HCT116 (cell line): ENCODE measurements at regions not wholly inside any gene's neighbourhood (a gene's known extent, or its start where the extent isn't known, plus 50 kb on each side); places are given as distances from the start of the nearest gene placed in this dataset.

Experiments
- ATAC-seq: fragments of 200-7000 bp; cut with Tn5 transposase; 2 replicates; pipeline ENCODE4 v1.9.1; 2020; ENCODE audit warnings: mild to moderate bottlenecking, moderate library complexity
- BruUV-seq: library from RNA; stranded (reverse); fragments of 400-500 nt; replicated peaks from 2 replicates; lab custom pipeline; 2021; lab: Mats Ljungman, UMichigan
- CTCF ChIA-PET: fragments of 300-600 bp; sonication (Branson Sonifier 250); formaldehyde crosslinking; loops from one replicate; lab custom pipeline; 2021; ENCODE audit warnings: antibody characterized with exemption; lab: Charles Lee
- POLR2A ChIA-PET: fragments of 300-600, 350-600 bp; sonication (Branson Sonifier 250); formaldehyde crosslinking; loops from one replicate; lab custom pipeline; 2021; ENCODE audit warnings: antibody characterized with exemption; lab: Charles Lee
- RAD21 ChIA-PET, 2 experiments: fragments of 300-600 bp; sonication (Branson Sonifier 250); formaldehyde crosslinking; loops; one replicate each; lab custom pipeline; 2023; ENCODE audit warnings: low total read pairs in 2 of 2; ENCODE audit not compliant: uncharacterized antibody in 2 of 2, unreplicated experiment in 2 of 2, low non-redundant PET in 1 of 2; lab: Charles Lee
- DNase-seq: peaks from one replicate; pipeline ENCODE4 v3.0.0-alpha.2; 2010; ENCODE audit warnings: low read depth, low spot score
- H2AFZ ChIP-seq: fragments of 200-600 bp; shearing (Covaris generic), sonication (generic); 2 replicates; pipeline ENCODE4 v1.6.1; 2017; ENCODE audit warnings: low read depth, mixed run types, mixed read lengths, antibody characterized with exemption, low read length; ENCODE audit not compliant: poor library complexity, severe bottlenecking
- H3K27ac ChIP-seq: 2 replicates; pipeline ENCODE4 v1.5.1; 2012; ENCODE audit warnings: low read depth, low read length
- H3K27me3 ChIP-seq: fragments of 200-600 bp; sonication (generic); 2 replicates; pipeline ENCODE4 v1.6.1; 2016; ENCODE audit warnings: mixed run types, low read length, mixed read lengths; ENCODE audit not compliant: insufficient read depth
- H3K36me3 ChIP-seq, 2 experiments: fragments of 200-500 bp in 1 of 2; fragments of 200-600 bp in 1 of 2; sonication (Bioruptor generic) in 1 of 2; sonication (generic) in 1 of 2; 2 replicates each; pipeline versions ENCODE4 v1.5.1 to v1.6.1; 2014 to 2016; ENCODE audit warnings: low read length in 2 of 2, inconsistent platforms in 1 of 2, mixed read lengths in 1 of 2, mixed run types in 1 of 2; ENCODE audit not compliant: insufficient read depth in 2 of 2, control insufficient read depth in 1 of 2
- H3K4me1 ChIP-seq, 2 experiments: fragments of 200-600 bp in 1 of 2; sonication (generic) in 1 of 2; 2 replicates each; pipeline versions ENCODE4 v1.5.1 to v1.6.1; 2012 to 2017; ENCODE audit warnings: low read length in 2 of 2, inconsistent platforms in 1 of 2, mild to moderate bottlenecking in 1 of 2, mixed read lengths in 1 of 2, mixed run types in 1 of 2, moderate library complexity in 1 of 2; ENCODE audit not compliant: insufficient read depth in 2 of 2, control insufficient read depth in 1 of 2
- H3K4me2 ChIP-seq: fragments of 200-600 bp; sonication (generic); 2 replicates; pipeline ENCODE4 v1.6.1; 2017; ENCODE audit warnings: mixed run types, low read length, mixed read lengths
- H3K4me3 ChIP-seq, 2 experiments: fragments of 200-600 bp in 1 of 2; sonication (generic) in 1 of 2; replicated peaks in 1 of 2; 2 replicates each; pipeline ENCODE4 v1.5.1; 2011 to 2016; ENCODE audit warnings: low read length in 2 of 2, control low read depth in 1 of 2, low read depth in 1 of 2, mild to moderate bottlenecking in 1 of 2, mixed read lengths in 1 of 2, mixed run types in 1 of 2
- H3K79me2 ChIP-seq: fragments of 200-600 bp; sonication (generic); 2 replicates; pipeline ENCODE4 v1.6.1; 2017; ENCODE audit warnings: mild to moderate bottlenecking, mixed run types, low read length, moderate library complexity, mixed read lengths; ENCODE audit not compliant: insufficient read depth
- H3K9ac ChIP-seq: fragments of 200-600 bp; sonication (generic); 2 replicates; pipeline ENCODE4 v1.6.1; 2016; ENCODE audit warnings: low read length, mixed read lengths
- H3K9me2 ChIP-seq: fragments of 200-600 bp; sonication (generic), shearing (Covaris generic); 2 replicates; pipeline ENCODE4 v1.6.1; 2017; ENCODE audit warnings: mixed run types, mild to moderate bottlenecking, moderate library complexity; ENCODE audit not compliant: insufficient read depth
- H3K9me3 ChIP-seq, 2 experiments: fragments of 200-500 bp in 1 of 2; fragments of 200-600 bp in 1 of 2; sonication (Bioruptor generic) in 1 of 2; sonication (generic) in 1 of 2; 2 replicates each; pipeline ENCODE4 v1.6.1; 2014 to 2017; ENCODE audit warnings: low read length in 2 of 2, mixed read lengths in 2 of 2, inconsistent platforms in 1 of 2, low read depth in 1 of 2, mild to moderate bottlenecking in 1 of 2, mixed run types in 1 of 2, moderate library complexity in 1 of 2; ENCODE audit not compliant: control insufficient read depth in 1 of 2, insufficient read depth in 1 of 2
- H4K20me1 ChIP-seq: fragments of 200-600 bp; sonication (generic), shearing (Covaris generic); 2 replicates; pipeline ENCODE4 v1.6.1; 2017; ENCODE audit warnings: mixed run types, mild to moderate bottlenecking, moderate library complexity; ENCODE audit not compliant: insufficient read depth
- CBX3 ChIP-seq: IDR thresholded peaks from 2 replicates; pipeline ENCODE4 v1.6.1; 2012; ENCODE audit warnings: low read depth
- EGR1 ChIP-seq: IDR thresholded peaks from 2 replicates; pipeline ENCODE4 v1.6.1; 2012; ENCODE audit warnings: low read depth
- EZH2phosphoT487 ChIP-seq: fragments of 200-600 bp; IDR thresholded peaks from 2 replicates; pipeline ENCODE4 v1.6.1; 2018; ENCODE audit warnings: antibody characterized with exemption, borderline replicate concordance
- FOSL1 ChIP-seq: IDR thresholded peaks from 2 replicates; pipeline ENCODE4 v1.6.1; 2012; ENCODE audit warnings: low read depth
- POLR2A ChIP-seq: IDR thresholded peaks from 2 replicates; pipeline ENCODE4 v1.7.0; 2011; ENCODE audit warnings: borderline replicate concordance; ENCODE audit not compliant: insufficient read depth, insufficient read length; ENCODE audit errors: extremely low read depth
- POLR2AphosphoS5 ChIP-seq: IDR thresholded peaks from 2 replicates; pipeline ENCODE4 v1.6.1; 2011; ENCODE audit warnings: mild to moderate bottlenecking, low read depth, low read length, moderate library complexity
- SP1 ChIP-seq: IDR thresholded peaks from 2 replicates; pipeline ENCODE4 v1.6.1; 2012; ENCODE audit warnings: low read depth
- SRF ChIP-seq: IDR thresholded peaks from 2 replicates; pipeline ENCODE4 v1.6.1; 2012; ENCODE audit warnings: low read depth
- TCF7L2 ChIP-seq: IDR thresholded peaks from 2 replicates; pipeline ENCODE4 v1.7.0; 2011; ENCODE audit warnings: borderline replicate concordance, inconsistent platforms; ENCODE audit not compliant: insufficient read depth, insufficient read length; ENCODE audit errors: extremely low read depth
- YY1 ChIP-seq: IDR thresholded peaks from 2 replicates; pipeline ENCODE4 v1.6.1; 2011; ENCODE audit warnings: low read length, low read depth, moderate library complexity, mild to moderate bottlenecking; ENCODE audit not compliant: insufficient replicate concordance; ENCODE audit errors: extremely low read depth
- ZNF274 ChIP-seq: fragments of 200-500 bp; sonication (Bioruptor generic); IDR thresholded peaks from 2 replicates; pipeline ENCODE4 v1.6.1; 2014; ENCODE audit warnings: mild to moderate bottlenecking, low read depth, low read length, inconsistent platforms
- intact Hi-C: fragments of 100-400 bp; cut with micrococcal nuclease; formaldehyde crosslinking; loops from 2 replicates; pipeline ENCODE4 v1.10.0; 2022
- TF ChIP-seq, protein P1 (sequence below): IDR thresholded peaks from 2 replicates; pipeline ENCODE4 v1.6.1; 2012
- TF ChIP-seq, protein P2 (sequence below), 3 experiments: fragments of 200-600 bp in 1 of 3; sonication (generic) in 1 of 3; IDR thresholded peaks in 2 of 3; conservative IDR thresholded peaks in 1 of 3; 2 replicates each; pipeline ENCODE4 v1.5.1; 2012 to 2017; ENCODE audit warnings: low read depth in 2 of 3, low read length in 2 of 3, antibody characterized with exemption in 1 of 3, borderline replicate concordance in 1 of 3, control low read depth in 1 of 3, mild to moderate bottlenecking in 1 of 3, mixed read lengths in 1 of 3, mixed run types in 1 of 3, moderate library complexity in 1 of 3; ENCODE audit not compliant: insufficient read depth in 1 of 3

DNA sequence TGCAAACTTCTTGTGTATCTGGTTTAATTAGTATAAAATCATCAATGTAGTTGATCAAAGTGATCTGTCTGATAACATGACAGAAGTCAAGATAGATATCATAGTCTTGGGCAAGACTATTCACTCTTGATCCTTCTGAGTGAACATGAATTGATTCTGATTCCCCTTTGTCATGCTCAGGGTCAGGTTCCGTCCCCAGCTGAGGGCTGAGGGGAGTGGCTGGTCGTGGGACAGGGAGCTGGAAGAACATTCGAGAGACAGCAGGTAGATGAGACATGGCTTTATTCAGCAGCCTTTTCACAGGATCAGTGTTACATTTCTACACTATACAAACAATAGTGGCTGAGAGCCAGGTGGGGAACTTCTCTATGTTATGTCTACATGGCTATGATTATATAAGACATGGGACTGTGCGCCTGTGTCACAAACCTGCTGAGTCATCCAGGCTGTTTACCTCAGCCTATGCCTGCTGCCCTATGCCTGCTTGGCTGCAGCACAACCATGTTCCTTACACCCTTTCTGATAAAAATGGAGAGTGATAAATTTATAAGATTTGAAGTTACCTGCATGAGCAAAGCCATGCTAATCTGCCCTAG, 586.9 kb upstream of the NR3C2 start:
- Histone ChIP-seq H3K9me3 (no peaks in the 10 kb centered on the region), H3K36me3 (no peaks in the 10 kb centered on the region), H3K27ac (no peak overlapping the region), H3K4me2 (no peak overlapping the region), H3K9ac (no peak overlapping the region), H3K79me2 (no peaks in the 10 kb centered on the region), H3K4me1 (no peaks in the 10 kb centered on the region), H3K4me3 (no peak overlapping the region), H4K20me1 (no peaks in the 10 kb centered on the region), H2AFZ (no peak overlapping the region), H3K9me2 (no peaks in the 10 kb centered on the region), H3K27me3 (no peaks in the 10 kb centered on the region)
- no TSS peak for BruUV-seq
- ATAC-seq (no peak), DNase-seq (no peak)
- POLR2A ChIA-PET: no interaction called here
- CTCF ChIA-PET: no interaction called here
- TF ChIP-seq, protein P1, sequence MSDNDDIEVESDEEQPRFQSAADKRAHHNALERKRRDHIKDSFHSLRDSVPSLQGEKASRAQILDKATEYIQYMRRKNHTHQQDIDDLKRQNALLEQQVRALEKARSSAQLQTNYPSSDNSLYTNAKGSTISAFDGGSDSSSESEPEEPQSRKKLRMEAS: no peak
- RAD21 ChIA-PET: no interaction called here
- intact Hi-C loops: no loop called here

DNA sequence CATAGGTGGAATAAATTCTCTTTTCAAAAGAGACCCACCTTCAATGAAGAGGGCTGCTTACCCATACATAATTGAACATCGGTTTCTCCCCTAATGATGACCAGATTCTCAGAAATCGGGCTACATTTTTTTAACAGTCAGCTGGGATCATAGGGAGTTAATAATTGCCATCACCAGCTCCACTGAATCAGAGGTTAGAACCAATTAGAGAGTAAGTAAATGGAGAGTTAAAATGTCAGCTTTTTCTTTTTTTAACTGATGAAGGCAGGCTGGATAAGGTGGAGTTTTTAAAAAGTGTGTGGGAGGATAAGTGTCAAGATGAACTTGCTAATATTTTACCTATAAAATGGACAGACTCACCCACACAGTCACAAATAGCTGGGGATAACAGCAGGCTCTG, 584.5 kb upstream of the NR3C2 start:
- TF ChIP-seq, protein P2, sequence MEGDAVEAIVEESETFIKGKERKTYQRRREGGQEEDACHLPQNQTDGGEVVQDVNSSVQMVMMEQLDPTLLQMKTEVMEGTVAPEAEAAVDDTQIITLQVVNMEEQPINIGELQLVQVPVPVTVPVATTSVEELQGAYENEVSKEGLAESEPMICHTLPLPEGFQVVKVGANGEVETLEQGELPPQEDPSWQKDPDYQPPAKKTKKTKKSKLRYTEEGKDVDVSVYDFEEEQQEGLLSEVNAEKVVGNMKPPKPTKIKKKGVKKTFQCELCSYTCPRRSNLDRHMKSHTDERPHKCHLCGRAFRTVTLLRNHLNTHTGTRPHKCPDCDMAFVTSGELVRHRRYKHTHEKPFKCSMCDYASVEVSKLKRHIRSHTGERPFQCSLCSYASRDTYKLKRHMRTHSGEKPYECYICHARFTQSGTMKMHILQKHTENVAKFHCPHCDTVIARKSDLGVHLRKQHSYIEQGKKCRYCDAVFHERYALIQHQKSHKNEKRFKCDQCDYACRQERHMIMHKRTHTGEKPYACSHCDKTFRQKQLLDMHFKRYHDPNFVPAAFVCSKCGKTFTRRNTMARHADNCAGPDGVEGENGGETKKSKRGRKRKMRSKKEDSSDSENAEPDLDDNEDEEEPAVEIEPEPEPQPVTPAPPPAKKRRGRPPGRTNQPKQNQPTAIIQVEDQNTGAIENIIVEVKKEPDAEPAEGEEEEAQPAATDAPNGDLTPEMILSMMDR (IDR thresholded peaks at IDR 0.05 in 2 of 3, conservative IDR thresholded peaks at IDR 0.05 in 1 of 3; ENCODE audit: borderline replicate concordance in 1 of 3, insufficient read depth in 1 of 3, low read depth in 2 of 3, low read length in 2 of 3): no peak
- TF ChIP-seq EZH2phosphoT487 (no peak), TCF7L2 (no peak), EGR1 (no peak), ZNF274 (no peak), SRF (no peak), POLR2AphosphoS5 (no peak), FOSL1 (no peak), POLR2A (no peak), CBX3 (no peak), YY1 (no peak), SP1 (no peak)
- TF ChIP-seq, protein P1: no peak
- TF ChIP-seq, all 23 proteins: peak for 0
- Histone ChIP-seq H3K4me1 (no peaks in the 10 kb centered on the region), H3K79me2 (no peaks in the 10 kb centered on the region), H4K20me1 (no peaks in the 10 kb centered on the region), H3K9me2 (no peaks in the 10 kb centered on the region), H3K9me3 (no peaks in the 10 kb centered on the region), H3K36me3 (no peaks in the 10 kb centered on the region), H3K9ac (no peak overlapping the region), H3K27ac (no peak overlapping the region), H3K27me3 (no peaks in the 10 kb centered on the region), H3K4me2 (no peak overlapping the region), H3K4me3 (no peak overlapping the region), H2AFZ (no peak overlapping the region)
- DNase-seq: no peak
- ChIA-PET POLR2A (no interaction called here), RAD21 (no interaction called here), CTCF (no interaction called here)
- ATAC-seq: no peak
- BruUV-seq: no TSS peak
- intact Hi-C loops: no loop called here
